ENCODE measurements at regions not wholly inside any gene's neighbourhood (a gene's known extent, or its start where the extent isn't known, plus 50 kb on each side); places are given as distances from the start of the nearest gene placed in this dataset.

DNA sequence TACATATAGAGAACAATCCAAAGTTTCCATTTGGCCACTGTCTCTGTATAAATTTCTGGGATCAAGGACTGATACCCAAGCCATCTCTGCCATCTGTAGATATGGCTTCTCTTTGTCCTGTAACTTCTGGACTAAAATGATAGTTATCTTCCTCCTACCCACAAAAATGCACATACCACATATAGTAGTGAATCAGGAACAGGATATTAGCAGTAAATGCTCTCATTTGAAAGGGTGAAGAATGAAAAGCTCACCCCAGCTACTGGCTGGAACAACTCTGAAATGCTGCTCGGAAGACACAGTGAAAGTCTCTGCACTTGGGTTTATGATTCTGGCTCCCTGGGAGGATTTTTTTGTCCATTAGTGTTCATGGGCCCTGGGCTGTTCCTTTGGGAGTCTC is 856.4 kb upstream of the LRRC4C start:
- no peaks in the 10 kb centered on the region for H3K4me1 ChIP-seq (ENCODE audit: control insufficient read depth in 2 of 2, insufficient read depth in 2 of 2, low read length in 2 of 2)
- 89% methylated on average over 1 of the region's 1 CpG for WGBS
- H3K27ac ChIP-seq (ENCODE audit: low read depth in 1 of 2, low read length in 1 of 2), result no peak overlapping the region
- H3K4me3 ChIP-seq (ENCODE audit: low read length in 2 of 2), result no peak overlapping the region
- H3K36me3 ChIP-seq (ENCODE audit: control insufficient read depth in 2 of 2, insufficient read depth in 2 of 2, low read length in 1 of 2), result no peaks in the 10 kb centered on the region
- no peak for DNase-seq (ENCODE audit: low read depth in 6 of 9, low spot score in 9 of 9)
- no peaks in the 10 kb centered on the region for H3K27me3 ChIP-seq (ENCODE audit: control insufficient read depth in 2 of 2, insufficient read depth in 1 of 2, low read length in 1 of 2)
- no peaks in the 10 kb centered on the region for H3K9me3 ChIP-seq (ENCODE audit: control insufficient read depth in 2 of 2, insufficient read depth in 1 of 2, low read length in 1 of 2)

DNA sequence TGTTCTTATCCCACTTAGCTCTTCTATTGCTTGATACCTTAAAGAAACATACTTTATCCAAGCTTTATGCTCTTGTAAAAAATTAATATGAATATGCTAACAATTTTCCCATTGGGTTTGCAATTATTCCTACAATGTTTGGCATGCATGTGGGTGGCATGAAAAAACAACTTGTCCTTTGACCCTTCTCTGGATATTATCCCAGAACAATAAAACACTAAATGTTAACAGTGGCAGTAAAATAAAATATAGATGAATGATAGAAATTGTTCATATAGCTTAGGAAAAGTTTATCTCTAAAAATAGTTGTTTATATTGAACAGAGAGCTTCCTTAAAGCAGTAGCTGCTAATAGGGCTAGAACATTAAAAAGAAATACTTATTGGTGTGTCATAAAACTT is 860.5 kb upstream of the LRRC4C start:
- Histone ChIP-seq H3K9me3 (ENCODE audit: control insufficient read depth in 2 of 2, insufficient read depth in 1 of 2, low read length in 1 of 2) (no peaks in the 10 kb centered on the region), H3K27me3 (ENCODE audit: control insufficient read depth in 2 of 2, insufficient read depth in 1 of 2, low read length in 1 of 2) (no peaks in the 10 kb centered on the region), H3K27ac (ENCODE audit: low read depth in 1 of 2, low read length in 1 of 2) (no peak overlapping the region), H3K4me1 (ENCODE audit: control insufficient read depth in 2 of 2, insufficient read depth in 2 of 2, low read length in 2 of 2) (no peaks in the 10 kb centered on the region), H3K4me3 (ENCODE audit: low read length in 2 of 2) (no peak overlapping the region), H3K36me3 (ENCODE audit: control insufficient read depth in 2 of 2, insufficient read depth in 2 of 2, low read length in 1 of 2) (no peaks in the 10 kb centered on the region)
- no peak for DNase-seq (ENCODE audit: low read depth in 6 of 9, low spot score in 9 of 9)

DNA sequence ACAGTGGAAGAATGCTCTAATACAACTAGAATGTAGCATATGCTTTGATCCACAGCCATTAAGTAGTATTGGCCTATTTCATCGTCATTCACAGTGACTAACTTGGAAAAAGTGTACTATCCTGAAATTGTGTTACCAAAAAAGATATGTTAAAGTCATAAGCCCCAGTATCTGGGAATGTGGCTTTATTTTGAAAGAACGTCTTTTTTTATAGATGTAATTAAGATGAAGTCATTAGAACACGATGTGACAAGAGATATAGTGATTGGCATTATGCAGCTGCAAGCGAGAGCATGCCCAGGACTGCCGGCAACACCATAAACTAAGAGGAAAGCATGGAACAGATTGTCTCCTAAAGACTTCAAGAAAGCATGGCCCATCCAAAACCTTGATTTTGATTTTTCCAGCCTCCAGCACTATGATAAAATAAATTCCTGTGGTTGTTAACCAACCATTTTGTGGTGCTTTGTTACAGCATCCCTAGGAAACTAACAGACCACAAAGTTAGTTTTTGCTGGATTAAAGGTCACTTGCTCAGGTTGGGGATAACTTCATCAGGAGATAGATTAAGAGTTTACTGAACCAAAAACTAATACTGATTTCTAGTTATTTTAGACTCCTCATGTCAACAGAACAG is 870.6 kb upstream of the LRRC4C start:
- DNase-seq (ENCODE audit: low read depth in 6 of 9, low spot score in 9 of 9), result no peak
- 68% methylated on average over 5 of the region's 5 CpGs for WGBS
- Histone ChIP-seq H3K4me3 (ENCODE audit: low read length in 2 of 2) (no peak overlapping the region), H3K9me3 (ENCODE audit: control insufficient read depth in 2 of 2, insufficient read depth in 1 of 2, low read length in 1 of 2) (peaks cover 0 to 6% of the 10 kb centered on the region in 2 donors), H3K4me1 (ENCODE audit: control insufficient read depth in 2 of 2, insufficient read depth in 2 of 2, low read length in 2 of 2) (no peaks in the 10 kb centered on the region), H3K36me3 (ENCODE audit: control insufficient read depth in 2 of 2, insufficient read depth in 2 of 2, low read length in 1 of 2) (no peaks in the 10 kb centered on the region), H3K27ac (ENCODE audit: low read depth in 1 of 2, low read length in 1 of 2) (no peak overlapping the region), H3K27me3 (ENCODE audit: control insufficient read depth in 2 of 2, insufficient read depth in 1 of 2, low read length in 1 of 2) (no peaks in the 10 kb centered on the region)

DNA sequence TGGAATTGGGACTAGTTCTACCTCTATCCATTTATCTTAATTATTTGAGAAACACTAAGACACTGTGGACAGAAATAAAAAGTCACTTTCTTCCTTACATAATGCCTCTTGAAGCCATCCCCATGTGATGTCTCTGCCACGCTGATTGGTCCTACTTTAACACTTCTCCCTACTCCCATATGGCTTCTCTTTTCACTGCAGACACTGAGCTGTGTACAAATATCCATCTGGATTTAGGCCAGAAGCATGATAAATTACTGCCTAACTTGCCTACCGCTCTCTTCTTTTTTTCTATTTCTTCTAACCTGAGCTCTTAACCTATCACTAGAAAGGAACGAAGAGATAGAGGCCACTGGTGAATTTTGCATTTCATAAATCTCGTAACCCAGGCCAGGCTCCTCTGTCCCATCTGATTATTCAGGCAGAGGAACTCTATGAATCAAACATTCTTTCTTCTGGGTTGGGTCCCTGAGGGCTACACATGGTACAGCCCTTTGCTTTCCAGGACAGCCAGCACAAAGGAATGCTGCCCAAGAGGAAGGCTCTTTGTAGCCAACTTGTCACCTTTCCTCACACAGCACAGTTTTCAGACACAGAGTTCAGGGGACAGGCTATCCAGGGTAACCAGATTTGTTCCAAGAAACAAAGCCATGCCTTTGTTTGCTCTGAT is 878.5 kb upstream of the LRRC4C start:
- WGBS, result 88% methylated on average over 4 of the region's 4 CpGs

DNA sequence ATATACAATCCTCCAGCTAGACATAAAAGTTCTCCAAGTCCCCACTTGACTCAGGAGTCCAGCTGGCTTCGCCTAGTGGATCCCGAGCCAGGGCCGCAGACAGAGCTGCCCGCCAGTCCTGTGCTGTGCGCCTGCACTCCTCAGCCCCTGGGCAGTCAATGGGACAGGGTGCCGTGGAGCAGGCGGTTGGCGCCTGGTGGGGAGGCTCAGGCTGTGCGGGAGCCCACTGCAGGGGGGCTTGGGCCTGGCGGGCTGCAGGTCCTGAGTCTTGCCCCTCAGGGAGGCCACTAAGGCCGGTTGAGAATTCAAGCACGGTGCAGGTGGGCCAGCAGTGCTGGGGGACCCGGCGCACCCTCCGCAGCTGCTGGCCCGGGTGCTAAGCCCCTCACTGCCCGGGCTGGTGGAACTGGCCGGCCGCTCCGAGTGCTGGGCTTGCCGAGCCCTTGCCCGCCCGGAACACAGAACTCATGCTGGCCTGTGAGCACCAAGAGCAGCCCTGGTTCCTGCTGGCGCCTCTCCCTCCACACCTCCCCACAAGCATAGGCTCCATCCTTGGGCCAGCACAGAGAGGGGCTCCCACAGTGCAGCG is 884.8 kb upstream of the LRRC4C start:
- 97% methylated on average over 25 of the region's 25 CpGs for WGBS
- peaks cover 0 to 7% of the 10 kb centered on the region in 2 donors for H3K9me3 ChIP-seq (ENCODE audit: control insufficient read depth in 2 of 2, insufficient read depth in 1 of 2, low read length in 1 of 2)
- no peak overlapping the region for H3K4me3 ChIP-seq (ENCODE audit: low read length in 2 of 2)
- no peak overlapping the region for H3K27ac ChIP-seq (ENCODE audit: low read depth in 1 of 2, low read length in 1 of 2)
- no peaks in the 10 kb centered on the region for H3K27me3 ChIP-seq (ENCODE audit: control insufficient read depth in 2 of 2, insufficient read depth in 1 of 2, low read length in 1 of 2)
- H3K36me3 ChIP-seq (ENCODE audit: control insufficient read depth in 2 of 2, insufficient read depth in 2 of 2, low read length in 1 of 2), result no peaks in the 10 kb centered on the region
- H3K4me1 ChIP-seq (ENCODE audit: control insufficient read depth in 2 of 2, insufficient read depth in 2 of 2, low read length in 2 of 2), result no peaks in the 10 kb centered on the region
- DNase-seq (ENCODE audit: low read depth in 6 of 9, low spot score in 9 of 9), result no peak

More for the DNA sequence above, 878.5 kb upstream of the LRRC4C start:
- Histone ChIP-seq H3K27ac (ENCODE audit: low read depth in 1 of 2, low read length in 1 of 2) (no peak overlapping the region), H3K27me3 (ENCODE audit: control insufficient read depth in 2 of 2, insufficient read depth in 1 of 2, low read length in 1 of 2) (no peaks in the 10 kb centered on the region), H3K4me3 (ENCODE audit: low read length in 2 of 2) (no peak overlapping the region), H3K4me1 (ENCODE audit: control insufficient read depth in 2 of 2, insufficient read depth in 2 of 2, low read length in 2 of 2) (no peaks in the 10 kb centered on the region), H3K9me3 (ENCODE audit: control insufficient read depth in 2 of 2, insufficient read depth in 1 of 2, low read length in 1 of 2) (peaks cover 0 to 6% of the 10 kb centered on the region in 2 donors), H3K36me3 (ENCODE audit: control insufficient read depth in 2 of 2, insufficient read depth in 2 of 2, low read length in 1 of 2) (no peaks in the 10 kb centered on the region)
- no peak for DNase-seq (ENCODE audit: low read depth in 6 of 9, low spot score in 9 of 9)

DNA sequence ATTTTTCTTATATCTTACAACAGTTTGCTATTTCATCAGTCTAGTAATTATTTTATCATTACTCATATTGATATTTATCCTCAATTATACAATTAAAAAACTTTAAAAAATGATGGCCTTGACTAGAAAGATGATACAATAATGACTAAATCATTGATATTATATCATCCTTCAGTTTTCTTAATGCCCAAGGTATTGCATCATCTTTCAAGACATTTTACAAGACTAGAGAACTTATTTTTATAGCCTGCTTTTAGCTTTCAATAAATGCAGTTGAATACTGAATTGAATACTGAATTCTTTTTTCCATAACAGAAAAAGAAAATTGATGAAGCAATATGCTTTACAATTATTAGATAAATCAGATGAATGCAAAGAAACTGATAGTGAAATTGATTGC is 886.5 kb upstream of the LRRC4C start:
- Histone ChIP-seq H3K36me3 (ENCODE audit: control insufficient read depth in 2 of 2, insufficient read depth in 2 of 2, low read length in 1 of 2) (no peaks in the 10 kb centered on the region), H3K27ac (ENCODE audit: low read depth in 1 of 2, low read length in 1 of 2) (no peak overlapping the region), H3K27me3 (ENCODE audit: control insufficient read depth in 2 of 2, insufficient read depth in 1 of 2, low read length in 1 of 2) (no peaks in the 10 kb centered on the region), H3K9me3 (ENCODE audit: control insufficient read depth in 2 of 2, insufficient read depth in 1 of 2, low read length in 1 of 2) (peaks cover 0 to 7% of the 10 kb centered on the region in 2 donors), H3K4me1 (ENCODE audit: control insufficient read depth in 2 of 2, insufficient read depth in 2 of 2, low read length in 2 of 2) (no peaks in the 10 kb centered on the region), H3K4me3 (ENCODE audit: low read length in 2 of 2) (no peak overlapping the region)
- no peak for DNase-seq (ENCODE audit: low read depth in 6 of 9, low spot score in 9 of 9)

DNA sequence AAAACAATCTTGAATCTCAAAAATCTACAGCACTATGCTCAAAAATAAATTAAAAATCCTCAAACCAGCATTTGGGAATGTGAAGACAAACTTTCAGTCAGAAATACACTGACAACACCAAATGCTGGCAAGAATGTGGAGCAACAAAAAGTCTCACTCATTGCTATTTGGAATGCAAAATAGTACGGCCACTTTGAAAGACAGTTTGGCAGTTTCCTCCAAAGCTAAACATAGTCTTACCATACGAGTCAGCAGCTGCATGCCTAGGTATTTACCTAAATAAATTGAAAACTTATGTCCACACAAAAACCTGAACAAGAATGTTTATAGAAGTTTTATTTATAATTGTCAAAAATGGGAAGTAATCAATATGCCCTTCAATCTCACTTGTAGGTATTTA is 904.2 kb upstream of the LRRC4C start:
- no peaks in the 10 kb centered on the region for H3K4me1 ChIP-seq (ENCODE audit: control insufficient read depth in 2 of 2, insufficient read depth in 2 of 2, low read length in 2 of 2)
- no peak for DNase-seq (ENCODE audit: low read depth in 6 of 9, low spot score in 9 of 9)
- H3K36me3 ChIP-seq (ENCODE audit: control insufficient read depth in 2 of 2, insufficient read depth in 2 of 2, low read length in 1 of 2), result no peaks in the 10 kb centered on the region
- H3K4me3 ChIP-seq (ENCODE audit: low read length in 2 of 2), result no peak overlapping the region
- peaks cover 0 to 7% of the 10 kb centered on the region in 2 donors for H3K9me3 ChIP-seq (ENCODE audit: control insufficient read depth in 2 of 2, insufficient read depth in 1 of 2, low read length in 1 of 2)
- H3K27me3 ChIP-seq (ENCODE audit: control insufficient read depth in 2 of 2, insufficient read depth in 1 of 2, low read length in 1 of 2), result no peaks in the 10 kb centered on the region
- WGBS, result 70% methylated on average over 2 of the region's 2 CpGs
- H3K27ac ChIP-seq (ENCODE audit: low read depth in 1 of 2, low read length in 1 of 2), result no peak overlapping the region

DNA sequence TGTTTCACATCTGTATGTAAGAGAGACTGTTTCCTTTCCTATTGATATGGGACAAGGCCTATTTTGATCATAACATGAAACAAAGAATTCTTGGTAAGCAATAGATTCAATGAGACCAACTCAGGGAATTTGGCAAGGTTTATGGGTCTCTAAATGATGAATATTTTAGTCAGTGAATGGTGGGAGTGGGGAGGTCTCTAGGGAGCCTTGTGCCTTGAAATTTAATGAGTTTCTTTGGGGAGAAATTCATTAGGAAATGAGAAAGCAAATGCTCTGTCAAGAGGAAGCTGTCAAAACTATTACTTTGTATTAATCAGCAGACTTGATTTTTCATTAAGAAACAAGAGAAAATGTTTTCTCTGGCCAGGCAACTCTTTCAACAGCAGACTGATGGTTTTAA is 921.7 kb upstream of the API5 start:
- no peak for DNase-seq (ENCODE audit: low read depth in 6 of 9, low spot score in 9 of 9)
- H3K27me3 ChIP-seq (ENCODE audit: control insufficient read depth in 2 of 2, insufficient read depth in 1 of 2, low read length in 1 of 2), result no peaks in the 10 kb centered on the region
- no peaks in the 10 kb centered on the region for H3K36me3 ChIP-seq (ENCODE audit: control insufficient read depth in 2 of 2, insufficient read depth in 2 of 2, low read length in 1 of 2)
- H3K9me3 ChIP-seq (ENCODE audit: control insufficient read depth in 2 of 2, insufficient read depth in 1 of 2, low read length in 1 of 2), result peaks cover 0 to 14% of the 10 kb centered on the region in 2 donors
- H3K27ac ChIP-seq (ENCODE audit: low read depth in 1 of 2, low read length in 1 of 2), result no peak overlapping the region
- no peaks in the 10 kb centered on the region for H3K4me1 ChIP-seq (ENCODE audit: control insufficient read depth in 2 of 2, insufficient read depth in 2 of 2, low read length in 2 of 2)
- no peak overlapping the region for H3K4me3 ChIP-seq (ENCODE audit: low read length in 2 of 2)

DNA sequence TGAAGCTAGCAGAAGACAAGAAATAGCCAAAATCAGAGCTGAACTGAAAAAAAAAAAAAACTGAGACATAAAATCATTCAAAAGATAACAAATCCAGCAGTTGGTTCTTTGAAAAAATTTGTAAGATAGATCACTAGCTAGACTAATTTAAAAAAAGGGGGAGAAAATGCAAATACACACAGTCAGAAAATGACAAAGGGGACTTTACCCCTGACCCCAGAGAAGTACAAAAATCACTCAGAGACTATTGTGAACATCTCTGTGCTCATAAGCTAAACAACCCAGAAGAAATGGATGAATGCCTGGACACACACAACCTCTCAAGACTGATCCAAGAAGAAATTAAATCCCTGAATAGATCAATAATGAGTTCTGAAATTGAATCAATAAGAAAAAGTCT is 914.3 kb upstream of the API5 start:
- no peaks in the 10 kb centered on the region for H3K36me3 ChIP-seq (ENCODE audit: control insufficient read depth in 2 of 2, insufficient read depth in 2 of 2, low read length in 1 of 2)
- DNase-seq (ENCODE audit: low read depth in 6 of 9, low spot score in 9 of 9), result no peak
- H3K4me1 ChIP-seq (ENCODE audit: control insufficient read depth in 2 of 2, insufficient read depth in 2 of 2, low read length in 2 of 2), result no peaks in the 10 kb centered on the region
- H3K4me3 ChIP-seq (ENCODE audit: low read length in 2 of 2), result no peak overlapping the region
- H3K9me3 ChIP-seq (ENCODE audit: control insufficient read depth in 2 of 2, insufficient read depth in 1 of 2, low read length in 1 of 2), result peaks cover 0 to 9% of the 10 kb centered on the region in 2 donors
- H3K27ac ChIP-seq (ENCODE audit: low read depth in 1 of 2, low read length in 1 of 2), result no peak overlapping the region
- no peaks in the 10 kb centered on the region for H3K27me3 ChIP-seq (ENCODE audit: control insufficient read depth in 2 of 2, insufficient read depth in 1 of 2, low read length in 1 of 2)
